ENCODE measurements at regions not wholly inside any gene's neighbourhood (a gene's known extent, or its start where the extent isn't known, plus 50 kb on each side); places are given as distances from the start of the nearest gene placed in this dataset.

- TF ChIP-seq CTCF (conservative IDR thresholded peaks at IDR 0.05; ENCODE audit: low read length) (no peak), EZH2phosphoT487 (IDR thresholded peaks at IDR 0.05; ENCODE audit: borderline replicate concordance, low read depth, low read length) (no peak)
These were observed 121.7 kb upstream of the COL1A2 start for GRCh38 chr7:94272821-94273583.

All from OCI-LY7 (cell line).